SK-N-DZ (cell line): ENCODE measurements at regions not wholly inside any gene's neighbourhood (a gene's known extent, or its start where the extent isn't known, plus 50 kb on each side); places are given as distances from the start of the nearest gene placed in this dataset.
A peak's percentile ranks its signal among the peaks of the same experiment; 100 is the strongest.
"Not testable (repeated sequence)": the region's sequence is repeated elsewhere in the genome, so short reads cannot be mapped to it uniquely, and the experiment has no call there.

Experiments
- DNase-seq: peaks from one replicate; pipeline ENCODE4 v3.0.0-alpha.2; 2015; ENCODE audit warnings: low spot score

DNA sequence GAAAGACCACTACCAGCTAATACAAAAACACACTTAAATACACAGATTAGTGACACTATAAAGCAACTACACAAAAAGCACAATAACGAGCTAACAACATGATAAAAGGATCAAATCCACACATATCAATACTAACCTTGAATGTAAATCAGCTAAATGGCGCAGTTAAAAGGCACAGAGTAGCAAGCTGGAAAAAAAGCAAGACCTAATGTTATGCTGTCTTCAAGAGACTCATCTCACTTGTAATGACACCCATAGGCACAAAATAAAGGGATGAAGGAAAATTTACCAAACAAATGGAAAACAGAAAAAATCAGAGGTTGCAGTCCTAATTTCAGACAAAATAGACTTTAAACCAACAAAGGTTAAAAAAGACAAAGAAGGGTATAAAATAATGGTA is 86.3 kb downstream of the NUS1 start:
- no peak for DNase-seq

- no peak for DNase-seq
These were observed 96.1 kb downstream of the NUS1 start for GRCh38 chr6:117771403-117771802.

- DNase-seq, result no peak
These were observed 101.2 kb downstream of the NUS1 start for GRCh38 chr6:117776441-117776840.

DNA sequence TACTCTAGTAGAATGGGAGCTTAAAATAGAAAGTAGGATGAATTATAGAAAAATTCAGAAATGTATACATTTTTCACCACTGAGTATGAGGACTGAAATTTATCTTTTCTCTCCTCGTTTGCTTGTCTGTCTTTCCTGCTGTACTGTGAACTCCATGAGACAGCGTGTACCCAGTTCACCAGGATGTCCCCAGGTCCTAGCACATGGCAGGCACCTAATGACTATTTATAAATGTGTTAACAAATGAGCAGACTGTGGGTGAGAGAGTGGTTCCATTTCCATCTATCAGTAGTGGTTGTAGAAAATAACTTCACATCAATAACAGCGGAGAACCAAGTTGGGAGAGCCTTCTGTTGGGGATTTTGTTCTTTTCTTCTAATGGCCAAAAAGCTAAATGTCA is 106.3 kb downstream of the NUS1 start:
- no peak for DNase-seq

DNA sequence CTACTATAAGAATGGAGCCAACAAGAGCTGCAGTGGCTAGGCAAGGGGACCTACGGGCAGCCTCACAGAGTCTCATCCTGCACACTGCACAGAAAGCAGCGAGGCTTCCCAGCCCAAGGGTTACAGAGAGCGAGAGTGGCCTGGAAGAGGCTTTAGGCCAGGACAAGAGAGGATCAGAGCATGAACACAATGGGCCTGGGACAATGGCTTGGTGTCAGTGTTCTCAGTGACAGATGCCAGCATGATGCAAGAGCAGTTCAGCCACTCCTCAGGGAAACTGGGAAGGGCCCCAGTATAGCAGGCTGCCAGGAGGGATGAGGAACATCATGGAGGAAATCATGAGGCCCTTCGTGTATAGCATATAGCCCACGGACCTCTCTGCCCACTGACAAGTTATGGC is 108.0 kb downstream of the NUS1 start:
- DNase-seq, result no peak

- DNase-seq, result no peak
These were observed 115.7 kb downstream of the NUS1 start for GRCh38 chr6:117791012-117791411.

- DNase-seq, result no peak
These were observed 111.8 kb upstream of the SLC35F1 start for GRCh38 chr6:117795234-117795633.

GRCh38 chr6:117798819-117799218 is 108.2 kb upstream of the SLC35F1 start:
- DNase-seq, result not testable (repeated sequence)

- DNase-seq, result peak; percentile 10
These were observed 96.8 kb upstream of the SLC35F1 start for GRCh38 chr6:117810269-117810668.

DNA sequence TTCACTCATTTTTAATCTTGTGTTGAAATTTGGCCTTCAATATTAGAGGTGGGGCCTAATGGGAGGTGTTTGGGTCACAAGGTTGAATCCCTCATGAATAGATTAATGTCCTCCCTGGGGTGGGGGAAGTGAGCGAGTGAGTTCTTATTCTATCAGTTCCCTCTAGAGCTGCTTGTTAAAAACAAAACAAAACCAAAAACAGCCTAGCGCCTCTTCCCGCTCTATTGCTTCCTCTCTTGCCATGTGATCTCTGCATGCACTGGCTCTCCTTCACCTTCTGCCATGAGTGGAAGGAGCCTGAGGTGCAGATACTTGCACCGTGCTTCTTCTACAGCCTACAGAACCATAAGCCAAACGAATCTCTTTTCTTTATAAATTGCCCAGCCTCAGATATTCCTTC is 89.6 kb upstream of the SLC35F1 start:
- no peak for DNase-seq

- DNase-seq, result no peak
These were observed 89.1 kb upstream of the SLC35F1 start for GRCh38 chr6:117817992-117818391.

- no peak for DNase-seq
These were observed 88.6 kb upstream of the SLC35F1 start for GRCh38 chr6:117818449-117818848.

DNA sequence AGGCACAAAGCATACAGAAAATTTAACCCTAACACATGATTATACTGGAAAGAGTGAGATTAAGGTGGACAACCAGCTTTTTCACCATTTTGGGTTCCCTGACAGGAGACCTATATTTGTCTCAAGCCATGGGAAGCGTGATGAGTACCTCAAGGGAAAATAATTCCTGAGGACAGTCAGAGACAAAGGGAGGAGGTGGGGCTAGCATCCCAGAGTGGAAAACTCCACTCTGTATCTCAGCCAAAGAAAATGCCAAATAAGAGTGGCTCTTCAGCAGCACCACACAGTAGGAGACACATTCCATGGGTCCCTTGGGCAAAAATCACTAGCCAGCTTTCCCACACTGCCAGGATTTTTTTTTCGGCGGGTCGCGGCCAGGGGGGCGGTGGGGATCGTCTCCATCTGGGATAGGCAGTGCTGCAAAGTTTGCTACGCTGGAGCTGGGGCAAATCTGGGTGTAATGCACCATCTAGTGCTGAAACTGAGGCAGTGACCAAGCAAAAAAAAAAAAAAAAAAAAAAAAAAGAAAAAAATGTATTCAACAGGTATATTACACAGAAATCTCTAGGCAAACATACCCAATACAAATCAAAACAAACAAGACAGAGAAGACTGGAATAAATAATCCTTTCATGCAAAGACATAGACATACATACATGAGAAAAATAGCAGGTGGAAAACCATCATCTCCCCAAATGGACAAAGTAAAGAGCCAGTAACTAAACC is 77.3 kb upstream of the SLC35F1 start:
- peak; percentile 57 for DNase-seq

DNA sequence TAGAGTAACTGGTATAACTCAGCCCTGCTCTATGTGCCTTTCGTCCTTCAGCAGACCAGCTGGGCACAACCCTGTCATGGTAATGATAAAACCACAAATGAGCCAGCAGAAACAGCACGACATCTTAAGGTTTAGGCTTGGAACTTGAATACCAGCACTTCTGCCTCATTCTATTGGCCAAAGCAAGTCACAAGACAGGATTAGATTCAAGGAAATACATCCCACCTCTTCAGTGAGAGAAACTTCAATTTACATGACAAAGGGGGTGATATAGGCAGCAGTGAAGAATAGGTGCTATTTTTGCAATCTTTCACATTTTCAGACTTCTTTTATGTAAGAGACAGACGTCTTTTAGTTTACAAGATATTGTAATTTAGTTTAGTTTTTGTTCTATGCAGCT is 69.8 kb upstream of the SLC35F1 start:
- DNase-seq, result no peak

DNA sequence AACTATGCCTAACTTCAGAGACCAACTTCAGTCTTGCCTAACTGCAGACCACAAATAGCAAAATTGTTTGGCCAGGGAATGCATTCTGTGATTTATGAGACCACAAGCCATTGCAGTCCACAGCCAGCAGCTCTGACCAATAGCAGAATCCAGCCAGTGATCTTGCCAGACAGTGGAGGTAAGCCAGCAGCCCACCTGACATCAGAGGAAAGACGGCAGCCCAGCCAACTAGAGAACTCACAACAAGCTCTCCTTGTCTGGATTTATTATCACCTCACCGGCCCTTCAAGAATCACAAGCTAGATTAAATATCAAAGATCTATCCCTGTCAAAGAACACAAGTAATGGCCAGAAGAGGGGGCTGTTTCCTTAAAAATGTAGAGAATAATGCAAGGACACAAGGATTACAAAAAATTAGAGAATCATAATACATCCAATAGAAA is 66.5 kb upstream of the SLC35F1 start:
- DNase-seq, result peak; percentile 62

GRCh38 chr6:117847912-117848311 is 59.2 kb upstream of the SLC35F1 start:
- DNase-seq, result no peak

- no peak for DNase-seq
These were observed 58.0 kb upstream of the SLC35F1 start for GRCh38 chr6:117849087-117849486.
